Panc1 (cell line): ENCODE measurements at regions not wholly inside any gene's neighbourhood (a gene's known extent, or its start where the extent isn't known, plus 50 kb on each side); places are given as distances from the start of the nearest gene placed in this dataset.
A peak's percentile ranks its signal among the peaks of the same experiment; 100 is the strongest.

ENCODE experiments used
- ATAC-seq: fragments of 200-7000 bp; cut with Tn5 transposase; 2 replicates; pipeline ENCODE4 v1.9.1; 2020; ENCODE audit warnings: mild to moderate bottlenecking, moderate library complexity
- BruUV-seq: library from RNA; stranded (reverse); fragments of 400-500 nt; replicated peaks from 2 replicates; lab custom pipeline; 2021; lab: Mats Ljungman, UMichigan
- CTCF ChIA-PET: fragments of 300-600 bp; sonication (Branson Sonifier 250); formaldehyde crosslinking; loops from one replicate; lab custom pipeline; 2022; ENCODE audit warnings: antibody characterized with exemption; lab: Charles Lee
- POLR2A ChIA-PET: fragments of 300-600 bp; sonication (Branson Sonifier 250); formaldehyde crosslinking; loops from one replicate; lab custom pipeline; 2022; ENCODE audit warnings: antibody characterized with exemption; lab: Charles Lee
- DNase-seq: peaks from one replicate; pipeline ENCODE4 v3.0.0-alpha.2; 2010; ENCODE audit warnings: low read depth, low spot score
- H3K27ac ChIP-seq: 2 replicates; pipeline ENCODE4 v1.5.1; 2011; ENCODE audit warnings: mild to moderate bottlenecking, low read length, inconsistent platforms
- H3K27me3 ChIP-seq: fragments of 200-500 bp; sonication (Bioruptor generic); 2 replicates; pipeline ENCODE4 v1.6.0; 2014; ENCODE audit warnings: low read length, inconsistent platforms; ENCODE audit not compliant: control insufficient read depth, insufficient read depth
- H3K36me3 ChIP-seq: fragments of 200-500 bp; sonication (Bioruptor generic); 2 replicates; pipeline ENCODE4 v1.5.1; 2014; ENCODE audit warnings: inconsistent platforms, mild to moderate bottlenecking, low read length, moderate library complexity; ENCODE audit not compliant: control insufficient read depth, insufficient read depth
- H3K4me1 ChIP-seq: 2 replicates; pipeline ENCODE4 v1.5.1; 2011; ENCODE audit warnings: inconsistent platforms, mild to moderate bottlenecking, low read length, moderate library complexity; ENCODE audit not compliant: control insufficient read depth, insufficient read depth
- H3K4me3 ChIP-seq, 2 experiments: 2 replicates each; pipeline ENCODE4 v1.5.1; 2011 to 2012; ENCODE audit warnings: low read depth in 2 of 2, low read length in 2 of 2, mild to moderate bottlenecking in 2 of 2, inconsistent platforms in 1 of 2, moderate library complexity in 1 of 2
- H3K9me3 ChIP-seq: fragments of 200-500 bp; sonication (Bioruptor generic); 2 replicates; pipeline ENCODE4 v1.5.1; 2014; ENCODE audit warnings: low read depth, mild to moderate bottlenecking, inconsistent platforms, low read length, moderate library complexity; ENCODE audit not compliant: control insufficient read depth, insufficient read depth
- CTCF ChIP-seq: fragments of 450-650 bp; IDR thresholded peaks from 2 replicates; pipeline ENCODE4 v1.5.1; 2017; ENCODE audit warnings: mild to moderate bottlenecking
- POLR2AphosphoS5 ChIP-seq: IDR thresholded peaks from 2 replicates; pipeline ENCODE4 v1.6.1; 2012; ENCODE audit warnings: mild to moderate bottlenecking, low read depth, low read length, moderate library complexity
- REST ChIP-seq, 2 experiments: IDR thresholded peaks; 2 replicates each; pipeline ENCODE4 v1.6.1; 2011 to 2012; ENCODE audit warnings: low read depth in 2 of 2, control low read depth in 1 of 2, low read length in 1 of 2, mild to moderate bottlenecking in 1 of 2, moderate library complexity in 1 of 2; ENCODE audit not compliant: insufficient read depth in 1 of 2
- SIN3A ChIP-seq: IDR thresholded peaks from 2 replicates; pipeline ENCODE4 v1.6.1; 2012; ENCODE audit warnings: low read depth, mild to moderate bottlenecking, low read length, moderate library complexity, borderline replicate concordance; ENCODE audit not compliant: insufficient read depth
- TCF7L2 ChIP-seq: IDR thresholded peaks from 2 replicates; pipeline ENCODE4 v1.6.1; 2011; ENCODE audit warnings: mild to moderate bottlenecking, low read depth, low read length, inconsistent platforms
- in situ Hi-C: cut with HindIII; loops from 2 replicates; pipeline ENCODE4 v1.10.0; 2016; ENCODE audit warnings: low sequenced_read_pairs, low pct_unique_long_range_greater_than_20kb
- intact Hi-C: fragments of 100-400 bp; cut with micrococcal nuclease; formaldehyde crosslinking; loops from one replicate; pipeline ENCODE4 v1.10.0; 2022; ENCODE audit not compliant: unreplicated experiment

GRCh38 chr4:74651198-74651597, 143.1 kb downstream of the BTC start:
- Histone ChIP-seq H3K27me3 (no peaks in the 10 kb centered on the region), H3K27ac (no peak overlapping the region), H3K4me3 (no peak overlapping the region), H3K9me3 (no peaks in the 10 kb centered on the region), H3K4me1 (no peaks in the 10 kb centered on the region; the same call in 1 of the 2 replicates), H3K36me3 (no peaks in the 10 kb centered on the region)
- no peak for TF ChIP-seq POLR2AphosphoS5
- TF ChIP-seq TCF7L2, result no peak
- TF ChIP-seq SIN3A, result no peak
- no TSS peak for BruUV-seq
- no peak for ATAC-seq
- ChIA-PET CTCF (no interaction called here), POLR2A (no interaction called here)
- in situ Hi-C loops, result no loop called here
- no peak for DNase-seq
- intact Hi-C loops, result no loop called here

- H3K27me3 ChIP-seq, result no peaks in the 10 kb centered on the region
- POLR2A ChIA-PET, result interaction anchor here (0.5 kb wide), 2 partner anchors 7 to 11 kb away, joined by 3 read pairs; no protein-coding TSS in a partner anchor
- H3K4me1 ChIP-seq, result no peaks in the 10 kb centered on the region; the same call in 1 of the 2 replicates
- BruUV-seq, result no TSS peak
- TF ChIP-seq REST (IDR thresholded peaks at IDR 0.05; ENCODE audit: insufficient read depth in 1 of 2, low read depth in 2 of 2, low read length in 1 of 2), result no peak
- TF ChIP-seq CTCF, result no peak
- no peak for TF ChIP-seq POLR2AphosphoS5
- no peak for TF ChIP-seq SIN3A
- no peak for TF ChIP-seq TCF7L2
- no peak overlapping the region for H3K27ac ChIP-seq
- intact Hi-C loops (no loop called here), in situ Hi-C loops (no loop called here)
- no peak for DNase-seq
- H3K9me3 ChIP-seq, result no peaks in the 10 kb centered on the region
- peak overlapping the region in 1 of 2 experiments; percentile 10; a peak in 1 of 4 replicates for H3K4me3 ChIP-seq
- H3K36me3 ChIP-seq, result no peaks in the 10 kb centered on the region
- CTCF ChIA-PET, result no interaction called here
- ATAC-seq, result no peak
These were observed 140.7 kb downstream of the BTC start for GRCh38 chr4:74653331-74654229.
